GM12878 (cell line): ENCODE measurements at regions not wholly inside any gene's neighbourhood (a gene's known extent, or its start where the extent isn't known, plus 50 kb on each side); places are given as distances from the start of the nearest gene placed in this dataset.

Experiments
- ATAC-seq: fragments of 200-7000 bp; cut with Tn5 transposase; 3 replicates; pipeline ENCODE4 v1.9.1; 2020; ENCODE audit warnings: mild to moderate bottlenecking, moderate library complexity
- BruUV-seq: library from RNA; stranded (reverse); fragments of 400-500 nt; replicated peaks from 2 replicates; lab custom pipeline; 2021; lab: Mats Ljungman, UMichigan
- CTCF ChIA-PET: fragments of 300-600 bp; sonication (Branson Sonifier 250); formaldehyde crosslinking; extraction: SDS; loops from one replicate; lab custom pipeline; 2021; ENCODE audit warnings: inconsistent platforms; lab: Yijun Ruan, JAX
- POLR2A ChIA-PET: fragments of 350-600 bp; formaldehyde crosslinking; extraction: SDS; loops from one replicate; lab custom pipeline; 2021; ENCODE audit warnings: inconsistent platforms; lab: Charles Lee
- RAD21 ChIA-PET: fragments of 300-600 bp; sonication (Branson Sonifier 250); formaldehyde crosslinking; loops from one replicate; lab custom pipeline; 2023; ENCODE audit warnings: antibody characterized with exemption; ENCODE audit not compliant: unreplicated experiment; lab: Charles Lee
- SMC1A ChIA-PET: fragments of 300-600 bp; sonication (Branson Sonifier 250); formaldehyde crosslinking; loops from one replicate; lab custom pipeline; 2023; ENCODE audit not compliant: unreplicated experiment, uncharacterized antibody; lab: Charles Lee
- DNase-seq: peaks from one replicate; pipeline ENCODE4 v3.0.0-alpha.2; 2011; ENCODE audit warnings: low read depth, low spot score
- FAIRE-seq: peaks from 3 replicates; lab custom pipeline; 2011; peaks lifted over from hg19 to GRCh38; lab: Jason Lieb, UNC
- H2AFZ ChIP-seq: 2 replicates; pipeline ENCODE4 v1.6.0; 2011; ENCODE audit warnings: low read depth, low read length, control low read depth; ENCODE audit not compliant: control insufficient read depth
- H3K27ac ChIP-seq: 2 replicates; pipeline ENCODE4 v1.5.1; 2011; ENCODE audit warnings: control low read depth; ENCODE audit not compliant: control insufficient read depth, insufficient read depth
- H3K27me3 ChIP-seq, 2 experiments: replicated peaks in 1 of 2; 2 replicates each; pipeline versions ENCODE4 v1.6.0 to v1.6.1; 2011; ENCODE audit warnings: low read length in 1 of 2; ENCODE audit not compliant: control insufficient read depth in 2 of 2, insufficient read depth in 2 of 2
- H3K36me3 ChIP-seq, 2 experiments: 2 replicates each; pipeline ENCODE4 v1.5.1; 2011; ENCODE audit warnings: low read length in 1 of 2; ENCODE audit not compliant: control insufficient read depth in 2 of 2, insufficient read depth in 2 of 2
- H3K4me1 ChIP-seq: 2 replicates; pipeline ENCODE4 v1.6.1; 2011; ENCODE audit warnings: mild to moderate bottlenecking, low read length, moderate library complexity, mixed read lengths; ENCODE audit not compliant: control insufficient read depth, insufficient read depth
- H3K4me2 ChIP-seq: 2 replicates; pipeline ENCODE4 v1.6.0; 2011; ENCODE audit warnings: control low read depth; ENCODE audit not compliant: control insufficient read depth, insufficient read depth
- H3K4me3 ChIP-seq: fragments of 200-600 bp; sonication (generic); 2 replicates; pipeline ENCODE4 v1.5.1; 2016
- H3K79me2 ChIP-seq: 2 replicates; pipeline ENCODE4 v1.6.0; 2011; ENCODE audit warnings: low read length; ENCODE audit not compliant: control insufficient read depth, insufficient read depth
- H3K9ac ChIP-seq: 2 replicates; pipeline ENCODE4 v1.8.0; 2011; ENCODE audit warnings: low read length, control low read depth, mixed read lengths; ENCODE audit not compliant: control insufficient read depth, insufficient read depth
- H3K9me3 ChIP-seq: replicated peaks from 3 replicates; pipeline ENCODE4 v1.5.1; 2011; ENCODE audit warnings: mild to moderate bottlenecking, low read length; ENCODE audit not compliant: control insufficient read depth, insufficient read depth
- H4K20me1 ChIP-seq: 2 replicates; pipeline ENCODE4 v1.6.0; 2011; ENCODE audit not compliant: control insufficient read depth, insufficient read depth
- CBX5 ChIP-seq: sonication (generic); IDR thresholded peaks from 2 replicates; pipeline ENCODE4 v1.6.1; 2016; ENCODE audit warnings: low read depth, moderate library complexity, mild to moderate bottlenecking, inconsistent platforms
- JUNB ChIP-seq: IDR thresholded peaks from 2 replicates; pipeline ENCODE4 v1.6.1; 2016; ENCODE audit warnings: antibody characterized with exemption, mild to moderate bottlenecking
- MEF2A ChIP-seq: IDR thresholded peaks from 2 replicates; pipeline ENCODE4 v1.6.1; 2011; ENCODE audit warnings: low read depth, mild to moderate bottlenecking, low read length, moderate library complexity; ENCODE audit not compliant: insufficient read depth
- NRF1 ChIP-seq: conservative IDR thresholded peaks from 2 replicates; pipeline ENCODE4 v1.6.1; 2011; ENCODE audit warnings: mild to moderate bottlenecking, low read depth, low read length, improper control_type of control experiment
- POU2F2 ChIP-seq: IDR thresholded peaks from 3 replicates; pipeline ENCODE4 v1.6.1; 2011; ENCODE audit warnings: low read depth, mild to moderate bottlenecking, low read length, borderline replicate concordance
- SIN3A ChIP-seq: IDR thresholded peaks from 2 replicates; pipeline ENCODE4 v1.6.1; 2012; ENCODE audit warnings: low read depth, low read length, improper control_type of control experiment
- SMAD1 ChIP-seq: fragments of 450-650 bp; IDR thresholded peaks from 2 replicates; pipeline ENCODE4 v1.6.1; 2018; ENCODE audit warnings: mild to moderate bottlenecking, low read depth; ENCODE audit not compliant: partially characterized antibody
- SMARCA5 ChIP-seq: fragments of 450-650 bp; IDR thresholded peaks from 2 replicates; pipeline ENCODE4 v1.6.1; 2017; ENCODE audit warnings: mild to moderate bottlenecking
- TARDBP ChIP-seq: IDR thresholded peaks from 2 replicates; pipeline ENCODE4 v1.6.1; 2016; ENCODE audit warnings: borderline replicate concordance
- WGBS: methylation state at CpG from one replicate; pipeline ENCODE4 v1.1.6; 2016; ENCODE audit warnings: low lambda C conversion rate; ENCODE audit not compliant: insufficient replicate concordance, insufficient coverage; ENCODE audit errors: missing lambda C conversion rate; 5-methylcytosine and 5-hydroxymethylcytosine counted together
- in situ Hi-C: fragments of 300-500 bp; cut with MboI; formaldehyde crosslinking; loops from 9 replicates; pipeline ENCODE4 v1.14.3; 2018; ENCODE audit warnings: mixed read lengths
- intact Hi-C: fragments of 100-400 bp; cut with micrococcal nuclease; formaldehyde crosslinking; loops from one replicate; pipeline ENCODE4 v1.14.2; 2022; ENCODE audit not compliant: unreplicated experiment
- TF ChIP-seq, protein P1 (sequence below): fragments of 450-650 bp; IDR thresholded peaks from 2 replicates; pipeline ENCODE4 v1.6.1; 2018; ENCODE audit warnings: borderline replicate concordance, mild to moderate bottlenecking; ENCODE audit not compliant: partially characterized antibody

DNA sequence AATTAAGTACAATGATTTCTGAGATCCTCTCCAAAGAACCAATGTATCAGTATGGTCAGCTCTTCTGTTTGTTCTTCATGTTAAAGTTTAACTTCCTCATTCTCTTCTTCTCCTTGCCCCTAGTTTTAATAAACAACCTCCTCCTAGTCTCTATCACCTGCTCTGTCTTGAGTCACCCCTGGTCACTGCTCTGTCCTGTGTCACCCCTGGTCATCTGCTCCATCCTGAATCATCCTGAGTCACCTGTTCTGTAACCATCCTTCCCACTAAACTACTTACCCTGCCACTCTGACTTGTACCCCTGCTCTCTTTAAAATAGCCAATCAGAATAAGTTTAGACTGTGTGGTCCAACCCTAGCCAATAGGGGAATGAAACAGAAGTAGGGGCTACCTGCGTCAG lies 100.5 kb downstream of the ALG10B start:
- no peaks in the 10 kb centered on the region for H3K27me3 ChIP-seq
- H3K4me1 ChIP-seq = no peaks in the 10 kb centered on the region
- no peaks in the 10 kb centered on the region for H3K9me3 ChIP-seq
- no peak overlapping the region for H3K9ac ChIP-seq
- intact Hi-C loops = no loop called here
- ChIA-PET CTCF (no interaction called here), SMC1A (interaction anchor here (0.6 kb wide), 1 partner anchor 124 kb away, joined by 3 read pairs; no protein-coding TSS in a partner anchor)
- no peak overlapping the region for H3K4me2 ChIP-seq
- in situ Hi-C loops = no loop called here
- ATAC-seq (no peak), DNase-seq (no peak)
- no peak overlapping the region for H3K4me3 ChIP-seq
- H3K79me2 ChIP-seq = no peaks in the 10 kb centered on the region
- no peak overlapping the region for H3K27ac ChIP-seq
- TF ChIP-seq TARDBP (no peak), POU2F2 (no peak), NRF1 (no peak), MEF2A (no peak), CBX5 (no peak), SIN3A (no peak), JUNB (no peak), SMAD1 (no peak), SMARCA5 (no peak)
- TF ChIP-seq, protein P1, sequence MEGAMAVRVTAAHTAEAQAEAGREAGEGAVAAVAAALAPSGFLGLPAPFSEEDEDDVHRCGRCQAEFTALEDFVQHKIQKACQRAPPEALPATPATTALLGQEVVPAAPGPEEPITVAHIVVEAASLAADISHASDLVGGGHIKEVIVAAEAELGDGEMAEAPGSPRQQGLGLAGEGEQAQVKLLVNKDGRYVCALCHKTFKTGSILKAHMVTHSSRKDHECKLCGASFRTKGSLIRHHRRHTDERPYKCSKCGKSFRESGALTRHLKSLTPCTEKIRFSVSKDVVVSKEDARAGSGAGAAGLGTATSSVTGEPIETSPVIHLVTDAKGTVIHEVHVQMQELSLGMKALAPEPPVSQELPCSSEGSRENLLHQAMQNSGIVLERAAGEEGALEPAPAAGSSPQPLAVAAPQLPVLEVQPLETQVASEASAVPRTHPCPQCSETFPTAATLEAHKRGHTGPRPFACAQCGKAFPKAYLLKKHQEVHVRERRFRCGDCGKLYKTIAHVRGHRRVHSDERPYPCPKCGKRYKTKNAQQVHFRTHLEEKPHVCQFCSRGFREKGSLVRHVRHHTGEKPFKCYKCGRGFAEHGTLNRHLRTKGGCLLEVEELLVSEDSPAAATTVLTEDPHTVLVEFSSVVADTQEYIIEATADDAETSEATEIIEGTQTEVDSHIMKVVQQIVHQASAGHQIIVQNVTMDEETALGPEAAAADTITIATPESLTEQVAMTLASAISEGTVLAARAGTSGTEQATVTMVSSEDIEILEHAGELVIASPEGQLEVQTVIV = no peak
- TF ChIP-seq, all 136 proteins: peak for 0
- Histone ChIP-seq H3K36me3 (no peaks in the 10 kb centered on the region), H2AFZ (no peak overlapping the region), H4K20me1 (no peaks in the 10 kb centered on the region)
- ChIA-PET RAD21 (no interaction called here), POLR2A (no interaction called here)
- WGBS = 80% methylated on average over 1 of the region's 1 CpG
- BruUV-seq = no TSS peak
- no peak for FAIRE-seq
